ENCODE measurements at regions not wholly inside any gene's neighbourhood (a gene's known extent, or its start where the extent isn't known, plus 50 kb on each side); places are given as distances from the start of the nearest gene placed in this dataset.

DNA sequence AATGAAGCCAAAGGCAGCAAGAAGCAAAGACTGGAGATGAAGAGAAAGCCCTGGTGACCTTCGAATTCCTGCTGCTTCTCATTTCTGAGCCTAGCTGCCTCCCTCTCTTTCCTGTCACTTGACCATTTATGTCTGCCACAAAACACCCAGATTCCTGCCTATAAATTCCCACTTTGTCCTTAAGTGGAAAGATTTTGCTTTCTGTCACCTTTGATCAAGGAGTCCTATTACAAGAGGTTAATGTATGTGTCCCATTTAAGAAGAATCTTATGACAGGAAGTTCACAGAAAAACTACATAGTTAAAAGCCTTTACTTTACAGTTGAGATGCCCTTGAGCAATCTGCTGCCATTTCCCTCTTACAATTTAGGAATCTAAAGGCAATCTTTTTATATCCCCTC is 155.7 kb downstream of the GALC start:
- Mint-ChIP-seq H3K4me1 (no peaks in the 10 kb centered on the region), H3K4me3 (no peak overlapping the region), H3K27me3 (no peaks in the 10 kb centered on the region), H3K27ac (no peak overlapping the region), H3K9me3 (peaks cover 8% of the 10 kb centered on the region), H3K36me3 (no peaks in the 10 kb centered on the region)
- ATAC-seq, result no peak

DNA sequence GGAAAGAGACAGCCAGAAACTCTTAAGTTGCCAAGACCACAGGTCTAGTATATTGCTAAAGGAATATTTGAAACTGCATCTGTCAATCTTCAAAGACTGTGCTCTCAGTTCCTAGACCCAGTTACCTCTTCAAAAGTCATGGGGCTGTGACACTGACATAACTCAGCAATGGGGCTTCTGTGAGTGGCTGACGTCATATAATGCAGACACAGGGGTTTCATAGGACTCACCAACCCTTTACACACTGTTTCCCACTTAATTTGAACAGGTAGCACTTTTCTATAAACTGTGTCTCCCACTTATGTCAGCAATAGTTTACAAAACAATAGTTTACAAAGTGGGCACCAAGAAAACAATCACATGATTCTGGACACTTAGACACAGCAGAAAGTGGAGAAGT is 158.4 kb downstream of the GALC start:
- Mint-ChIP-seq H3K4me3 (no peak overlapping the region), H3K27ac (no peak overlapping the region), H3K36me3 (no peaks in the 10 kb centered on the region), H3K4me1 (no peaks in the 10 kb centered on the region), H3K9me3 (peaks cover 3% of the 10 kb centered on the region), H3K27me3 (no peaks in the 10 kb centered on the region)
- no peak for ATAC-seq

DNA sequence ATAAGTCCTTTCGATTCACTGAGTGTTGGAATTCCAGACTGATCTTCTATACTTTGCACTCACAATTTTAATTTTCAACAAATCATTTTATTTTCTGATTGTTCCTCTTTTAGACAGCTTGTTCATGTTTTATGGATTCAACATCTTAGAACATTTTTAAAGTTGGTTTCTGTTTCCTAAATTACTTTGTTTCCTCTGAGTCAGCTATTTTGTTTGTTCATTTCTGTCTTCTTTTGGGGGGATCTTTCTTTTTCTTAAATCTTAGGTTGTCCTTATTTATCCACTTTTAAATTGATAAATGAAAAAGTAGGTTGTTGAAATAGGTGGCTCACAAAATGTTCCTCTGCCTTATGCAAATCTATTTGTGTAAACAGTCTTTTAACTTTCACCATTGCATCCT is 160.0 kb downstream of the GALC start:
- no peak for ATAC-seq
- H3K27me3 Mint-ChIP-seq, result no peaks in the 10 kb centered on the region
- H3K27ac Mint-ChIP-seq, result no peak overlapping the region
- no peak overlapping the region for H3K4me3 Mint-ChIP-seq
- H3K9me3 Mint-ChIP-seq, result peaks cover 3% of the 10 kb centered on the region
- H3K36me3 Mint-ChIP-seq, result no peaks in the 10 kb centered on the region
- H3K4me1 Mint-ChIP-seq, result no peaks in the 10 kb centered on the region

DNA sequence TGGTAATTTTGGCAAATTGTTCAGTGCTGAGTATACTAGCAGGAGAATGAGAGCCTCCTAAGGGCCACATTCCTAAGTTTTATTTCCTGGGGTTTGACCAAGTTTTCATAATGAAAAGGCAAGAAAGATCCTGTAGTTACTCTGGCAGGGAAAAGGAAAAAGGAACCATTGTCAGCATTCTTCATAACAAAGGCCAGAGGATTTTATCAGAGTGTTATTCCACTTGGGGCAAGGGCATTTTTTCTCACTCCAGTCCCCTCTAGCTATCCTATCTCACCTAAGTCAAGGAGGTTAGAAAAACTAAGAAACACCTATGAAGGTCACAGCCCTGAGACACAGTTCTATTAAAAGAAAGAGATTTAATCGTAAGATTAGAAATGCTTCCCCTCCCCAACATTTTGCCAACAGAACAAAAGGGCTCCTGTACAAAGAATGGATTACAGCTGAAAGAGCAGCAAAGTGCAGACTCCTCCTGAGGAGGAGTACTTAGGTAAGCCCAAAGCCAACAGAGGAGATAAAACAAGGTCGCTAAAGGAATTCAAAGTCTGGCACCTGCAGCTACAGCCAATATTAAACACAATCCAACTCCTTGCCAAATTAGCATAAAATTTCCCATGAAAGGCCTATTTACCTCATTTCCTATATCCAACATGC is 162.4 kb downstream of the GALC start:
- ATAC-seq, result no peak
- Mint-ChIP-seq H3K36me3 (no peaks in the 10 kb centered on the region), H3K27me3 (no peaks in the 10 kb centered on the region), H3K27ac (no peak overlapping the region), H3K4me1 (no peaks in the 10 kb centered on the region), H3K9me3 (peaks cover 3% of the 10 kb centered on the region), H3K4me3 (no peak overlapping the region)

DNA sequence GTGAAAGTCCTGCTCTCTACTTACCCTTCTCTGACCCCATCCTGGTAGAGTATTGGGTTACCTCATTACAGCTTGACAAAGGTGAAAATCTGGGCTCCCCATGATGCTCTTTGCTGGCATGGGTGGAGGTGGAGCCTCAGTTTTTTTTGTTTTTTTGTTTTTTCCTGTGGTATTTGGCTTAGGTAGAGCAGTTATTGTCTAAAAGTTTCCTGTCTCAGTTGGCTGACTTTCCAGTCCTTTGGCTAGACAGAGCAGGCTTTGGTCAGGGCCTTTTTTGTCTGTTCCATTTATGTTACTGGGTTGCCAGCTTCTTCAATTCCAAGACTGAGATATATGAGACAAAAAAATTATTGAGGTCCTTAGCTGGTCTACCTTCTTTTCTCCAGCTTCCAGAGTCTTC is 163.4 kb downstream of the GALC start:
- Mint-ChIP-seq H3K27ac (no peak overlapping the region), H3K4me1 (no peaks in the 10 kb centered on the region), H3K4me3 (no peak overlapping the region), H3K9me3 (peaks cover 3% of the 10 kb centered on the region), H3K27me3 (no peaks in the 10 kb centered on the region), H3K36me3 (no peaks in the 10 kb centered on the region)
- no peak for ATAC-seq

DNA sequence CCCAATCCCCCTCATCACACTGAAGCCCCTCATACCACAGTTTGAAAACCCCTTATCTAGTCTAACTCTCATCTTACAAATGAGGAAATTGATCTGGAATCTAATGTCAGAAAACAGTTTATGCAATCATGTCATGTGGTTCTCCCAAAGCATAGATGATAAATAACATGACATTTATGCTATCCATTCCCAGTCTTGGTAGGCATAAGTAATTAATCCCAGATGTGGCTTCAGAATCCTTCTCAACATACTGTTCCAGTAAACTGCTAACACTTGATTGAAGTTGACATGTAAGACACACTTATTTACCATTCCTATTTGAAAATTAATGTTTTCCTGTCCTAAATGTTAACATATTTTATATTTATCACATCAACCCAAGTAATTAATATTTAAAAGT is 168.7 kb downstream of the GALC start:
- H3K36me3 Mint-ChIP-seq, result no peaks in the 10 kb centered on the region
- no peaks in the 10 kb centered on the region for H3K27me3 Mint-ChIP-seq
- no peaks in the 10 kb centered on the region for H3K9me3 Mint-ChIP-seq
- no peaks in the 10 kb centered on the region for H3K4me1 Mint-ChIP-seq
- H3K4me3 Mint-ChIP-seq, result no peak overlapping the region
- H3K27ac Mint-ChIP-seq, result no peak overlapping the region
- ATAC-seq, result no peak

DNA sequence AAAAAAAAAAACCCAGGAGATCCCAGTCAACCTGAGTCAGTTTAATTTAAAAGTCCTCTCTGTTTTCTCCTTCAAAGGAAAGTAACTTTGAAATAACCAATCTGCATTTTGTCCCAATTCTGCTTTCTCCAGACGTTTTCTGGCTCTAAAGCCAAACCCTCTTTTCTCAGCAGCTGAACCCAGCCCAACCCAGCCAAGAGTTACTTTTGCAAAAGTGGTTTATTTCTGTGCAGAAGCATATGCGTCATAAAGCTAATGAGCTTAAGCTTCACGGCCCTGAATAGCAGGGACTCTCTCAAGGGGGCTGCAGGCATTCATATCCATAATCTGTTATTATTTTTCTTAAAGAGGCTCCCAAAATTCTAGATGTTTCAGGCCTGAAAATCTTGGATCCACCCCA is 176.6 kb downstream of the GALC start:
- Mint-ChIP-seq H3K9me3 (peaks cover 17% of the 10 kb centered on the region), H3K27me3 (peaks cover 7% of the 10 kb centered on the region), H3K36me3 (no peaks in the 10 kb centered on the region), H3K4me3 (no peak overlapping the region), H3K27ac (no peak overlapping the region), H3K4me1 (no peaks in the 10 kb centered on the region)
- no peak for ATAC-seq

DNA sequence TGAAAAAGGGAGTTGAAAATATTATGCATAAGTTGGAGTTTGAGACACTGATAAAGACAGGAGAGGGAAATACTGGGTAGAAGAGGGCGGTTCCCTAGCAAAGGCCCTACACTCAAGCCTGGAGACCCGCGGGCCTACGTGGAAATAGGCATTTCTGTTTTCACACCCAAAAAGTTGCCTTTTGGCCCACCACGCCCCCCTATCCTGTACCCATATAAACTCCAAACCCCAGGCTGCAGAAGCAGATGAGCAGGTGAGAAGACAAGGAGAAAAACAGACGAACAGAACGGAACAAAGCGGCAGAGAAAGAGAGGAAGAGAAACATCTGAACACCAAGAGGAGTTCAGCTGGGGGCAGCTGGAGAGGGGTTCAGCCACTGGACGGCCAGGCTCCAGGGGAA is 177.9 kb downstream of the GALC start:
- Mint-ChIP-seq H3K27ac (no peak overlapping the region), H3K4me3 (no peak overlapping the region)
- no peak for ATAC-seq

DNA sequence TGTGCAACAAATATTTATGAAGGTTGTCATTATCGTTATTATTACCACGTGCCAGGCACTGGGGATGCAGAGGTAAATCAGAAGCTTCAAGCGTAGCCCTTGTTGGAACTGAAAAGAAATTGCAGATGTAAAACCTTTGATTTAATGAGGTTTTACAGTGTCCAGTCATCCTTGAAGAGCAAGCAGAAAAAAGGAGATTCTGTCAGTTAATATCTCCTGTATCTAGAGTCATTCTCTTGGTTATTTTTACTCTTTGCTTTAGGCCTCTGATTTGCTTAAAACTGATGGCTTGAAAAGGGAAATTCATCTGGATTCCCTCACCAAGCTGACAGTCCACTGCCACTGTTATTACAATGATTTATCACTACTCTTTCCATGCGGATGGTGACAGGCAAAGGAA is 179.3 kb downstream of the GALC start:
- Mint-ChIP-seq H3K4me1 (no peaks in the 10 kb centered on the region), H3K4me3 (no peak overlapping the region), H3K9me3 (peaks cover 13% of the 10 kb centered on the region), H3K36me3 (no peaks in the 10 kb centered on the region), H3K27me3 (peaks cover 7% of the 10 kb centered on the region), H3K27ac (no peak overlapping the region)
- ATAC-seq, result no peak

More for the DNA sequence above, 177.9 kb downstream of the GALC start:
- H3K4me1 Mint-ChIP-seq, result no peaks in the 10 kb centered on the region
- peaks cover 7% of the 10 kb centered on the region for H3K27me3 Mint-ChIP-seq
- peaks cover 17% of the 10 kb centered on the region for H3K9me3 Mint-ChIP-seq
- H3K36me3 Mint-ChIP-seq, result no peaks in the 10 kb centered on the region

DNA sequence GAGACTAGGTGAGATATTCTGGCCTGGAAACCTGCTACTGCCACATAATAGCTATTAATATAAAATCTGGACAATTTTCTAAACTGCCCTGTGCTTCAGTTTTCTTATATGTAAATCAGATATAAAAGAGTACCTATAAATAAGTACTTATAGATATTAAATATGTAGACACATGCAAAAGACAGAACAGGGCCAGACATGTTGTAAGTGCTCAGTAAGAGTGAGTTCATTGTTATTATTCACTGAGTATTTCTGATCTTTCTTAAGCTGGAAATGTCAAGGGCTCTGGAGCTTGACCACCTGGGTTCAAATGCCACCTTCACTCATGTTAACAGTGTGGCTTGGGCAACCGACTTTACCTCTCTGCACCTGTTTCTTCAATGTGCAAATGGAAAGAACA is 179.8 kb downstream of the GALC start:
- H3K4me3 Mint-ChIP-seq, result no peak overlapping the region
- peaks cover 7% of the 10 kb centered on the region for H3K27me3 Mint-ChIP-seq
- ATAC-seq, result no peak
- no peaks in the 10 kb centered on the region for H3K36me3 Mint-ChIP-seq
- H3K27ac Mint-ChIP-seq, result no peak overlapping the region
- no peaks in the 10 kb centered on the region for H3K4me1 Mint-ChIP-seq
- H3K9me3 Mint-ChIP-seq, result peaks cover 8% of the 10 kb centered on the region

DNA sequence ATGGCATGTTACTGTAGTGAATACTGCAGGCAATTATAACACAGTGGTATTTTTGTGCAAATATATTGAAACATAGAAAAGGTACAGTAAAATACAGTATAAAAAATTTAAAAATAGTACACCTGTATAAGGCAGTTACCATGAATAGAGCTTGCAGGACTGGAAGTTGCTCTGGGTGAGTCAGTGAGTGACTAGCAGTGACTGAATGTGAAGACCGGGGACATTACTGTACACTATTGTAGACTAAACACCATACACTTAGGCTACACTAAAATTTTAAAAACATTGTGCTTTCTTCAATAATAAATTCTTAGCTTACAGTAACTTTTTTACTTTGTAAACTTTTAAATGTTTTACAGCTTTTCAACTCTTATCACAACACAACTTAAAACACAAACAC is 181.7 kb downstream of the GALC start:
- H3K27me3 Mint-ChIP-seq, result peaks cover 7% of the 10 kb centered on the region
- ATAC-seq, result no peak
- H3K36me3 Mint-ChIP-seq, result no peaks in the 10 kb centered on the region
- no peaks in the 10 kb centered on the region for H3K9me3 Mint-ChIP-seq
- H3K4me1 Mint-ChIP-seq, result no peaks in the 10 kb centered on the region
- no peak overlapping the region for H3K27ac Mint-ChIP-seq
- H3K4me3 Mint-ChIP-seq, result no peak overlapping the region

DNA sequence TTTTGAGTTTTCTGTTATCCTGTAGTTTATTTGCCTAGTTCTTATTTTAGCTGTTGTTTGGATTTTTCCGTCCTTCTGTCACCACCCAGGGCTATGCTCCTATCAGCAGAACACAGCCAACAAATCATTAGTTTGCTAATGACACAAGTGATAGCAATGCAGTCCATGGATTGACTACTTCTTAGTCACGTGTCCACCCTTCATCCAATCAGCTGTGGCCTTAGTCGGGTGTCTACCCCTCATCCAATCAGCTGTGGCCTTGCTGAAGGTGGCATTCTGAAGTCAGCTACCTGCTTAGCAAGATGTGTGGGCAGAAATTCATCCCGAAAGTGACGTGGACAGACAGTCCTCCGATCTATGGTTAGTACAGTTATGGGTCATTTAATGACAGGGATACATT is 182.3 kb downstream of the GALC start:
- H3K4me1 Mint-ChIP-seq, result no peaks in the 10 kb centered on the region
- ATAC-seq, result no peak
- no peaks in the 10 kb centered on the region for H3K9me3 Mint-ChIP-seq
- no peak overlapping the region for H3K4me3 Mint-ChIP-seq
- H3K27ac Mint-ChIP-seq, result no peak overlapping the region
- no peaks in the 10 kb centered on the region for H3K36me3 Mint-ChIP-seq
- peaks cover 7% of the 10 kb centered on the region for H3K27me3 Mint-ChIP-seq

DNA sequence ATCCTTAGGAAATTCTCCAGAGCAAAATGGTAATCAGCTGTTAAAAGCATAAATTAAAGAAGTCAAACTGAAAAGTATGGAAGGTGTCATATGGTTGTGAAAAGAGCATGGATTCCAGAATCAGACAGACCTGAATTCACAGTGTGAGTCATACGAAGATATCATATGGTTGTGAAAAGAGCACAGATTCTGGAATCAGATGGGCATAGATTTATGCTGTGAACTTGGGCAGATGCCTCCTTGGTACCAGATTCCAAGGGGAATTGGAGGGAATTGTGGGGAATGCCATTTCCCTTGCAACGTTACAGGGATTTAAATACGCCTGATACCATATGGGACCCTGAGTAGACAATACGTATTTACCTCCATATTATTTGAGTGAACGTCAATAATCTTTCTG is 183.7 kb downstream of the GALC start:
- no peaks in the 10 kb centered on the region for H3K4me1 Mint-ChIP-seq
- H3K36me3 Mint-ChIP-seq, result no peaks in the 10 kb centered on the region
- no peak for ATAC-seq
- H3K27ac Mint-ChIP-seq, result no peak overlapping the region
- no peak overlapping the region for H3K4me3 Mint-ChIP-seq
- H3K27me3 Mint-ChIP-seq, result no peaks in the 10 kb centered on the region
- peaks cover 3% of the 10 kb centered on the region for H3K9me3 Mint-ChIP-seq

DNA sequence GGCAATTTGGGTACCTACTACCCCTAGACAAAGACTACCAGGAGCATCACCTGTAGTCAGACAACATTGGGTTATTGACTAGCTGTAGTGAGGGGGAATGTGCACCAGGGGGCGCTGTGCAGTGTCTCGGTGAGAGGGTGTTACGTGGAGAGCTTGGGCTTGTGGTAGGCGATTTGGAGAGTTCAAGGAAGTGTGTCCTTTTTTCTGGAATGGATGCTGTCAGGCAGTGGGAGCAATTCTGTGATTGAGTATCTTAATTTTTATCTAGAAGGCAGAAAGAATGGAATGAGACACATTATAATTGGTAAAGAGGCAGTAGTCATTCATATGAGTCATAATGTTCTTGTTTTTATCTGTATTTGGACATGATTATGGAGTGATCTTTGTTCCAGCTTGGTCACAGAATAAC is 187.7 kb downstream of the GALC start:
- H3K9me3 Mint-ChIP-seq, result peaks cover 3% of the 10 kb centered on the region
- H3K36me3 Mint-ChIP-seq, result no peaks in the 10 kb centered on the region
- no peaks in the 10 kb centered on the region for H3K27me3 Mint-ChIP-seq
- no peaks in the 10 kb centered on the region for H3K4me1 Mint-ChIP-seq
- ATAC-seq, result no peak
- no peak overlapping the region for H3K27ac Mint-ChIP-seq
- H3K4me3 Mint-ChIP-seq, result no peak overlapping the region

DNA sequence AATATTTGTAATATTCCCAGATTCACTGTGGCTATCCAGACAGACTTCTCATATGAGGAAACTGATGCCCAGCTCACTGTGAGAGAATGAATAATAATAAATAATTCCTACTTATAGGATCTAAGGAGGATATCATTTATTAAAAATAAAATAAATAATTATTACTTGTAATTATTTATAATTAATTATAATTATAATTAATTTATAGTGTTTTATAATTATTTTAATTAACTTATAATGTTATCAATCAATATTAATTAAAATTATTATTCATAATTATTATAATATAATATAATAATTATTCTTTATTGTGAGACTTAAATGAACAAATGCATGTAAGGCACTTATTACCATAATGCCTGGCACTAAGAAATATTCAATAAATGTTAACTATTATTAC is 192.8 kb downstream of the GALC start:
- H3K27me3 Mint-ChIP-seq, result no peaks in the 10 kb centered on the region
- H3K4me1 Mint-ChIP-seq, result no peaks in the 10 kb centered on the region
- no peaks in the 10 kb centered on the region for H3K36me3 Mint-ChIP-seq
- H3K27ac Mint-ChIP-seq, result no peak overlapping the region
- peaks cover 2% of the 10 kb centered on the region for H3K9me3 Mint-ChIP-seq
- no peak for ATAC-seq
- no peak overlapping the region for H3K4me3 Mint-ChIP-seq

DNA sequence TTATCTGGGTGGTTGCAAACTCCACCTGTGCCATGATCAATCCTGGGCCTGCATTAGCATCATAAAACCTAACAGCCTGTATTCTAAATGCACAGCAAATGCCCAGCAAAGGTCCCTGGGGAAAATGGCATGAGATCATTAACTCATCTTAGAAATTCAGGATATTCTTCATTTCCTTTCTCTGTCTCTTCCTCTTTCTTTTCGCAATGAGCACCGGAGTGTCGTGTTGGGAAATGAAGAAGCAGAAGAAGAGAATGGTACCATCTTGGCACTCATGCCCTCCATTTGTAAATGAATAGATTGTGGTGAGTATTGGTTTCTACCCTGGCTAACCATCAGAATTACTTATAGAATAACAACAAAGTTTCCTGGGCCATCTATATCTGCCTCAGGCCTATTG is 193.6 kb downstream of the GALC start:
- Mint-ChIP-seq H3K4me1 (no peaks in the 10 kb centered on the region), H3K27ac (no peak overlapping the region), H3K4me3 (no peak overlapping the region), H3K36me3 (no peaks in the 10 kb centered on the region), H3K9me3 (no peaks in the 10 kb centered on the region), H3K27me3 (no peaks in the 10 kb centered on the region)
- ATAC-seq, result no peak

DNA sequence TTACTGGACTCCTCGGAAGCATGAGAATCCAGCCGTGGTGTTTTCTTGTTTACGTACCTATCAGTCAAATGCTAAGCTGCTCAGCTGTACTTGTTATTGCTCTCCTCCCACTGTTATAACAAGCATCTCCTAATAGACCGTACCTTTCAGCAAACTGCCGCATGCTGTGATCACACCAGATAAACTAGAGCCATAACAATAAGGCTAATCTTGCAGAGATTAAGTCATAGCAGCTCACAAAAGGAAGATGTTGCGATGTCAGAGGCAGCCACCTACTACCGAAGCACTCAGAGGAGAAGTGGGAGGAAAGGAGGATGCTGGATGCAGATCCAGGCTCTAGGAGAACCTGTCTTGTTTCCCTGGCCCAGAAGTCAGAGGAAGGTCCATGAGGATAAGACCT is 196.0 kb downstream of the GALC start:
- H3K27me3 Mint-ChIP-seq, result no peaks in the 10 kb centered on the region
- no peaks in the 10 kb centered on the region for H3K36me3 Mint-ChIP-seq
- H3K27ac Mint-ChIP-seq, result no peak overlapping the region

More for the DNA sequence above, 196.0 kb downstream of the GALC start:
- no peaks in the 10 kb centered on the region for H3K9me3 Mint-ChIP-seq
- H3K4me3 Mint-ChIP-seq, result no peak overlapping the region
- H3K4me1 Mint-ChIP-seq, result no peaks in the 10 kb centered on the region
- ATAC-seq, result no peak

Measured in stimulated activated memory B cell treated with anti-CD40 and anti-IgM and Interleukin-4, amounts not matched to agents 10 μg/mL and 1 μg/mL and 100 μg/mL, for 72 hours (primary cell).